Astrocyte of the cerebellum (primary cell): ENCODE measurements at regions not wholly inside any gene's neighbourhood (a gene's known extent, or its start where the extent isn't known, plus 50 kb on each side); places are given as distances from the start of the nearest gene placed in this dataset.

Source experiments
- DNase-seq: peaks from one replicate; pipeline ENCODE4 v3.0.0-alpha.2; 2011; ENCODE audit warnings: low read depth
- H3K4me3 ChIP-seq: 2 replicates; pipeline ENCODE4 v1.5.1; 2011; ENCODE audit warnings: mild to moderate bottlenecking, low read depth, low read length, moderate library complexity
- in situ Hi-C: cut with HindIII; loops from 2 replicates; pipeline ENCODE4 v1.10.0; 2017; ENCODE audit warnings: low sequenced_read_pairs
- TF ChIP-seq, protein P1 (sequence below): IDR thresholded peaks from 2 replicates; pipeline ENCODE4 v1.5.1; 2012; ENCODE audit warnings: low read length, low read depth, moderate library complexity, mild to moderate bottlenecking; ENCODE audit errors: missing control alignments

DNA sequence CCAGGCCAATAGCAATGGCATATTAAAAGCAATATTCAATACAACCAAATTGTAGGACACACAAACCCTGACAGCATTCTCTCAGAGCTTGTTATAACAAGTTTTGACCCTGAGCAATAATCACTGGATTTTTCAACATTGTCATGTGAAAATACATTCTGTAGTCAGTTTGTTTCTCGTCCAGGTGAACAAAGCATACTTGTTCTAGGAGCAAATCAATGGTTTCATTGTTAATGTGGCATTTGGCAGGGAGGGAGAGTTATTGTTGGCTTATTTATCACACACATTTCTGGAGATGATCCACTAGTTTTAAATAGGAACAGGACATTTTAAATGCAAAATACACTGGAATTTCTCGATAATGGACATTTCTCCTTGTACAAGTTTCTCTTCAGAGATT, 69.9 kb upstream of the L3MBTL4 start:
- in situ Hi-C loops, result no loop called here
- H3K4me3 ChIP-seq, result no peak overlapping the region
- DNase-seq, result no peak
- TF ChIP-seq, protein P1, sequence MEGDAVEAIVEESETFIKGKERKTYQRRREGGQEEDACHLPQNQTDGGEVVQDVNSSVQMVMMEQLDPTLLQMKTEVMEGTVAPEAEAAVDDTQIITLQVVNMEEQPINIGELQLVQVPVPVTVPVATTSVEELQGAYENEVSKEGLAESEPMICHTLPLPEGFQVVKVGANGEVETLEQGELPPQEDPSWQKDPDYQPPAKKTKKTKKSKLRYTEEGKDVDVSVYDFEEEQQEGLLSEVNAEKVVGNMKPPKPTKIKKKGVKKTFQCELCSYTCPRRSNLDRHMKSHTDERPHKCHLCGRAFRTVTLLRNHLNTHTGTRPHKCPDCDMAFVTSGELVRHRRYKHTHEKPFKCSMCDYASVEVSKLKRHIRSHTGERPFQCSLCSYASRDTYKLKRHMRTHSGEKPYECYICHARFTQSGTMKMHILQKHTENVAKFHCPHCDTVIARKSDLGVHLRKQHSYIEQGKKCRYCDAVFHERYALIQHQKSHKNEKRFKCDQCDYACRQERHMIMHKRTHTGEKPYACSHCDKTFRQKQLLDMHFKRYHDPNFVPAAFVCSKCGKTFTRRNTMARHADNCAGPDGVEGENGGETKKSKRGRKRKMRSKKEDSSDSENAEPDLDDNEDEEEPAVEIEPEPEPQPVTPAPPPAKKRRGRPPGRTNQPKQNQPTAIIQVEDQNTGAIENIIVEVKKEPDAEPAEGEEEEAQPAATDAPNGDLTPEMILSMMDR, result no peak

DNA sequence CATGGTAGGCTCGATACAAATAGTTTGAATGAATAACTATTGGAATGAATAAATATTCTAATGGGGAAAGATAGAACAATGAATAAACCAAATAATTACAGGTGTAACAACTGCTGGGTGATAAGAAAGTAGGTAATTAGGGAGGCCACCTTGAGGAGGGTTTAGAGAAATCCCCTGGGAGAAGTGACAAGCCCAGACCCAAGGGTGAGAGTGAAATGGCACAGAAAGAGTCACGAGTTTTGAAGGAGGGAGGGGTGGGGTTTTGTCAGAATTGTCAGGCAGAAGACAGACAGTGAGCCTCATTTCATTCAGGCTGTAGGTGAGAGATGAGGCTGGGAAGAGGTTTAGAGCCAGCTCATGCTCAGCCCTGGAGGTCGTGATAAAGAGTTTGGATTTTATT, 71.6 kb upstream of the L3MBTL4 start:
- DNase-seq, result no peak
- H3K4me3 ChIP-seq, result no peak overlapping the region
- TF ChIP-seq, protein P1, result no peak
- in situ Hi-C loops, result no loop called here

DNA sequence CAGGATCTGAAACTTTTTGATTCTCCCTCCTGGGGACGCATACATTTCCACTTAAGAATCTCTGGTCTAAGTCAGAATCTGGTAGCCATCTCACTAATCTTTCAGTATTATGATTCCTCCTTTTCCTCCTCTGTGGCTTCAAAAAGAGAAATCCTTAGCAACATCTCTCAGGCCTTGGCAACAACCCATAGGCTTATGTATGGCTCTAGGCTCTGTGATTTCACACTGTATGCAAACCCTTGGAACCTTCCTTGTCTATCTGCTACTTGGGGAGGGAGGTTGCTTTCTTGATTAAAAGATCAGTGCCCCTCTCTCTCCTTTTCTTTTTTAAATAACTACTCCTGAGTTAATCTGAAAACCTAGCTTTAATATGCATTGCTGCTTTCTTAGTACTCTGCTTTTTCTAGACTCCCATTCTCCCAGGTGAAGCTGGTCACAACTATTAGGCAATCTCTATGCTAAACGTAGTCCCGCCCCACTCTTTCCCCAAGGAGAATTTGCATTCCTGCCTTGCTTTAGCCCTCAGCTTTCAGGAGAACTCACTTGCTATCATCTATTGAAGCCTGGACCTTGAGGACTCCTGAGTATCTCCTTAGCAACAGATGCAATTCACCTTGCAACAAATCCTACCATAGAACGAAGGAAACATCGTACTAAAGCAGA, 72.2 kb upstream of the L3MBTL4 start:
- in situ Hi-C loops, result no loop called here
- TF ChIP-seq, protein P1, result no peak
- no peak for DNase-seq
- no peak overlapping the region for H3K4me3 ChIP-seq

DNA sequence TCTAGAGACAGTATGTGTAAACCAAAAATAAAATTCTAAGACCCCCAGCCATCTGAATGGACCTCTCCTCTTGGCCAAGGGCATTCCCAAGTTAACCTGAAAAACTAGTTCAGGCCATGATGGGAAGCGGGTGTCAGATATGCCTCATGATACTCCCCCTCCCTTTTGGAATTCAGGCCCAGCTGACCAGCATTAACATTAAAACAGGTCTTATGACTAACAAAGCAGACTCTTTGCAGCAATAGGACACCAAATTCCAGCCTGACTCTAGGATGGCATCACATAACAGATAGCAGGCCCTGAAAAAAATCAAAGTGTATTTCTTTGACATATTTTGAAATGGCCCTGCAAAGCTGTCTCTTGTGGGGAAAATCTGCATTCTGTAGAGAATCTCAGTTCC, 73.3 kb upstream of the L3MBTL4 start:
- DNase-seq, result no peak
- no peak overlapping the region for H3K4me3 ChIP-seq
- in situ Hi-C loops, result no loop called here
- TF ChIP-seq, protein P1, result no peak

DNA sequence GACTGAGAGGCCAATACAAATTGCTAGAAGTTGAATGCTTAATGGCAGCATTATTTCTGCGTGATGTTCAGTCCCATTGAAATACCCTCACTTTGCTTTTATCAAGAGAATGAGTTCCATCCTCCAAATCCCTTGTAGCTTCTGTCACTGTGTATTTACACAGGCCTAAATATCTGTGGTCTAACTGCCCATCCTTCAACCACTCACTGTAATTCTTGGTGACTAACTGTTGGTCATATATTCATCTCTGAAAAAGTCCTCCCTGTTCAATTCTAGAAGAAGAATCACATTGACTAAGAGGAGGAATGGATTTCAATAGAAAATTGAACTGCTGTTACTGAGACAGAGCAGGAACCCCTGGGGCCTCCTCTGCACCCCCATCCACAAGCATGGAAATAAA, 74.2 kb upstream of the L3MBTL4 start:
- TF ChIP-seq, protein P1, result no peak
- in situ Hi-C loops, result no loop called here
- no peak for DNase-seq
- H3K4me3 ChIP-seq, result no peak overlapping the region

DNA sequence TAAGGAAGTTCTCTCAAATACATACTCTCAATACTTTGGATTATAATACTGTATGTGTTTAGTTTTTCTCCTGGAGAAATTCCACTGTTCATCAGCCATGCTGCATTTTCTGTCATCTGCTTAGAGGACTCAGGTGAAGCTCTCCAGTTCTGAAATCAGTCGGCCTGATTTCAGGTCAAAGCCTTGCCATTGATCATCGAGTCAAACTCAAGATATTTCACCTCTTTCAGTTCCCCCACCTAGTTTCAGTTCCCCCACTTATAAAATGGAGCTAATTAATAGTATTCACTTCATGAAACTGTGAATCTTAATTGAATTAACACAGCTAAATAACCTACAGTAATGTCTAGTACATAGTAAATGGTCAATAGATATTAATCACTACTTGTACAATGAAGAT, 75.3 kb upstream of the L3MBTL4 start:
- TF ChIP-seq, protein P1, result no peak
- in situ Hi-C loops, result no loop called here
- H3K4me3 ChIP-seq, result no peak overlapping the region
- DNase-seq, result no peak

DNA sequence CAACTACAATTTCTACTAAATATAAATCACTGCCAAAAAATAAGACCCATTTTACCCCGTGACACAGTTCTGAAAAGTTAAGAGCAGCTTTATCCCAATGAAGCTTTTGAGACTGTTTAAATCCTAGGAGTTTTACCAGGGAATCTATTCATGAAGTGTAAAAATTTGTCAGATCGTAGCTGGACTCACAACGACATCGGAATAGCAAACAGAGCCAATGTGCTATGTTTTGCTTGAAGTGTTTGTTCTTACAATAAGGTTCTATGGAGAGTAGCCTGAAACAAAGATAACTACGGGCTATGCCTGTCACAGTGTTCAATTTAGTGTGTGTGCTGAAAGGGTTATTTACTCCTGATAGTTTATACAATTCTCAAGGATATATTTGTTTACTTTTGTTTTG, 78.5 kb upstream of the L3MBTL4 start:
- TF ChIP-seq, protein P1, result no peak
- DNase-seq, result no peak
- in situ Hi-C loops, result no loop called here
- no peak overlapping the region for H3K4me3 ChIP-seq
